NCI-H2107 treated with DMSO at 0.1 percent for 48 hours (cell line): ENCODE measurements at regions not wholly inside any gene's neighbourhood (a gene's known extent, or its start where the extent isn't known, plus 50 kb on each side); places are given as distances from the start of the nearest gene placed in this dataset.

Experiments used
- DNase-seq: peaks from one replicate; lab custom pipeline; 2025; ENCODE audit not compliant: unreplicated experiment; lab: John Stamatoyannopoulos, UW

DNA sequence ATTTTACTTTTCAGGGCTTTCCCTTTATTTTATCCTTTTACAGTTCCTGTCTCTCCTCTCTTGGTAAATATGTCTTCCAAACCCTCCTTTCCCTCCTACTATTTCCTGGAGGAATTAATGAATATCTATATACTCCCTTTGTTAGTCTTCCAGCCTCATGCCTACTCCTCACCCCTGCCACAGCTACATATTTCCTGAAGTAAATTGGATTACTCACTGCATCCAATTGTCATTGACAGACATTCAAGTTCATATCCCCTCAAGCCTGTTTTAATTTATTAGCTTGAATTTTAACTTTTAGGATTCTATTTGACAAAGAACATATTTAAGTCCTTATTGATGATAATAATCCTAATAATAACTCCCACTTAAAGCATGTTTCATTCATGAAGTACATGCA is 314.5 kb downstream of the TMEM161B start:
- DNase-seq = no peak

DNA sequence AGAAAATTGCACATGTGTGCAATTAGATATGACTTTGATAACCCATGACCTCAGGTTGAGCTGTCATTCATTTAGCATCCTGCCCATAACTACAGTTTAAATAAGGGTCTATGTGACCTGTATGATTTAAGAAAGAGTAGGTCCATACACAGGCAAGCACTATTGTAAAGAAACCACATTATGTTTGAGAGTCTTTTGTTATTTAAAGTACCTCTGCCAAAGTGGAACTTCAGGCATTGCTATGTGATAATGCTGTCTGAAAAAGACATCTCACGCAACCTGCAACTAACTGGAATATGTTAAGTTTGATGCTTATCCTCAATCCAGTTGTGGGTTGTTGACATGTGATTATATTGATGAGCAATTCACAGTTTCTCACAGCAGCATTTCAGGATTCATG is 317.0 kb downstream of the TMEM161B start:
- DNase-seq = no peak

DNA sequence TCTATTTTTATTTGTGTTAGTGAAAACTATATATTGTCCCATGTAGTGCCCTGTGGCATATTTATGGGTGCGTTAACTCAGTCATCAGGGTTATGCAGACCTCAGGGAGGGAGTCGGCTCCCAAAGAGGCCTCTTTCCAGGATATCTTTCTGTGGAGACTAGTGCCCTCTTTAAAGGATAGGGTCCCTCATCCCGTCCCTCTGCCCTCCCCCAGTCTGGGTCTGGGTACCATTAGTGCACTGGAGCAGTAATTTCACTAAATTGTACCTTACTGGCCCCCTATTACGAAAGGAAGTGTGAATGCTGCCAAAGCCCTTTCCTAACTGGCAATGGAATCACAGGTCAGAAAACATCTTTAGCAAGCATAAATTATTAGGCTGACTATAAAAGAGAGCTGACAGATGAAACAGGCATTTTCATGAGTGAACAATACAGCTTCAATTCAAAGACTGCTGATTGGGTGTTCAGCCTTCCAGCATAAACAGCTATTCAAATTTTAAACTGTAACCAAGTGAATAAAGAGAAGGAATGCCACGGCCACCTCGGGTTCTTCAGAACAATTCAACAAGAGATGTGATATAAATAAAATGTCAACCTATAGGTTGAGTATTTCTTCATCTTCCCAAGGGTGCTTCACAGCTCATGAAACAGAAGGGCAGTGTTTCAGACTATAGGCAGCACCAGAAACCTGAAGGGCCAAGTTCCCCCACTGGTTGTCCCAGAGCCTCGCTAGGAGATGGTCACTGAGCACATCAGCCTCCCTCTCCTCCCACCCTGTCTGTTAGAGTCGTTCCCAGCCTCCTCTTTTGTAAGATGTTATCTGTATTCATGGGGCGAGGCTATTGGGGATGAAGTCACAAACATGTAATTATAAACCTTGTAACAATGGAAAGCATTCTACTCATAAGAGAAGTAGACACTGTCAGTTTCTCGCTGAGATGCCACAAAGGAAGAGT is 318.7 kb downstream of the TMEM161B start:
- DNase-seq = no peak

DNA sequence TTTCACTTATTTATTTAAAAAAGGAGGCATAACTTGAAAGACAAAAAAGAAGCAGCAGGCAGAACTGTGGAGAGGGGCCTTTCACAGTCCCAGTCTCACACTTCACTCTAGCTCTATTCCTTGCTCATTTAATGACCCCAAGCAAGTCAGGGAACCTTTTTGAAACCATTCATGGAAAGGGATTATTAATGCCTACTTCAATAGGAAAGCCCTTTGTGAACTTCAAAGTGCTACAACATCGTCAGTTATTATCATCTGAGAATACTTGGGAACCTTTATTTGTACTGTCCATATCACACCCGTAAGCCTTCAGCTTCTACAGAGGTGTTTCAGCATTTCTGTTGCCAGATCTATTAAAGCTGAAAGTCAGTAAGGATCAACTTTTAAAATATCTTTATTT is 320.2 kb downstream of the TMEM161B start:
- no peak for DNase-seq

DNA sequence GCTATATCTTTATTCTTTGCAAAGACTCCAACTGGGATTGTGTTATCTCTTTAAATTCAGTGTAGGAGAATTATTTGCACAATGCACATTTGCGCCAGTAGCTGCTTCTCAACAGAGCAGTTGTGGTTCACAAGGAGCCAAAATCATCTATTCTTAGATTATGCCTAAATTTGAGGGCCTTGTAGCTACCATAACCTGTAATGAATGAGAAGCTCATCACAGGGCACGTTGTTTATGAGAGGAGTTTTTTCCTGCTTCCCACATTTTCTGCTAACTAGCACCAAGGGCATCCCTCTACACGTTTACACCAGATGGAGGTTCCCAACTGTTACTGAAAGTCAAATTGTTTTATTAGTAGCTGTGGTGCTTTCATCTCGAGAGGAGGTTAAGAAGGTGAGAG is 322.4 kb downstream of the TMEM161B start:
- DNase-seq = no peak

DNA sequence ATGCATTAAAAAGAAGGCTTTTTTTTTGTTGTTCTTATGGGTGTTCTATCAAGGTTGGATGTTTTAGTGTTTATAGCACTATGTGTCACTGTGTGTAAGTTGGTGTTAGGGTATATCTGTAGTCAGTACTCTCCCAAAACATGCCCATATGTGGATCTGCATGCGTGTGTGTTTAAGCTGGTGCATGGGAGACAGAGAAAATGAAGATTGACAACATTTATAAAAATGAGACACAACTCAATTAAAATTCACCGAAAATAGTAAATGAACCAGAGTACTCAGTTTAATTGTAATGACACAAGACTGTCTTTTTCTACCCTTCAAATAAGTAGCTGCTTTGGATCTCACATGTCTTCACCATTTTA is 323.4 kb downstream of the TMEM161B start:
- DNase-seq = no peak

DNA sequence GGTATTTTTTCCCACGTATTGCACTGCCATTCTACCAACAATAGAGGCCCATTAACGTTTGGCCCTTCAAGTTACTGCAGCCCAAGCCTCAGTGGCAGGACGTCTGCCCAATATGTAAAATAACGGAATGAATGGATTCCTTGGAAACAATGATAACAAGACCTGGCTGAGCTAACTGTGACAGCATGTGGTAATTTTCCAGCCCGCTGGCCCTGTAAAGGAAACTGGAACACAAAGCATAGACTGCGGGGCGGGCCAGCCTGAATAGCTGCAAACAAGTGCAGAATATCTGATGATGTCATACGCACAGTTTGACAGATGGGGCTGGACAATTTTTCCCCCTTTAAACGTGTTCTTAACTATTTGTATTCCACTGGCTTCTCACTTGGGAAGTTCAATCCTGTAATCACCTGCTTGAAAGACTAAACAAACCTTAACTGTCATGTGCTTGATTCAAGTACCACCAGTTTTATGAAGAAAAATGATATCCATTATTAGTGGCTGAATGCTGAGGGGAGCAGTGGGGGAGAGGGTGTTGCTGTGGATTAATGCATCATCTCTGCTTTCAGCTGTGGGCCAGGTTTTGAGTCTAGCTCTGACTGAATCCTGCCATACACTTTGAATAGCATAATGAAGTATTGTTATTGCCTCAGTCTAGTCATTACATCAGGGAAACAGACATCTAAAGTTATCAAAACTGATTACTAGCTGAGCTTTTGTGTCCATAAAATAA is 323.9 kb downstream of the TMEM161B start:
- peak; percentile 0 for DNase-seq

DNA sequence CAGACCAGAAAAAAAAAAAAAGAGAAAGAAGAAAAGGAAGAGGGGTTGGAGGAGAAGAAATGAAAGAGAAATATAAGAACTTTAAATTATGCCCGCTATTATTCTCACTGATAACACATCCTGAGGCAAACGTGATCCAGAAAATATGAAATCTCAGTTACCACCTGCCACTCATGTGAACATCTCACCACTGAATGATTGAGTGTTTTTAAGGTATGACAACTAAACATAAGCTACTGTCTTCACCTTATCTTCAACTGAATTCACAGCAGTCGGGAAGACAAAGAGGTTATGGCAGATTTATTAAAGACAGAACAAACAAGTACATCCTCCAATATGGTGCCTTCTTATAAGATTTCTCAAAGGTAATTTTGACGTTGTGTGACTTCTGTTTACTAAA is 327.9 kb downstream of the TMEM161B start:
- no peak for DNase-seq

DNA sequence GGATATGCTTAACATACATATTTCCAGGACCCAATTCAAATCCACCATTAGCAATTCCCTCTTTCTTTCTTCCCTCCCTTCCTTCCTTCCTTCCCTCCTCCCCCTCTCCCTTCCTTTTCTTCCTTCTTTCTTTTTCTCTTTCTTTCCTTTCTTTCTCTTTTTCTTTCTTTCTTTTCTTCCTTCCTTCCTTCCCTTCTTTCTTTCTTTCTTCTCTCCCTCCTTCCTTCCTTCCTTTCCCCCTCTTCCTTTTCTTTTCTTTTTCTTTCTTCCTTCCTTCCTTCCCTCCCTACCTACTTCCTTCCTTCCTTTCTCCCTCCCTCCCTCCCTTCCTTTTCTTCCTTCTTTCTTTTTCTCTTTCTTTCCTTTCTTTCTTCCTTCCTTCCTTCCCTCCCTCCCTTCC is 332.0 kb downstream of the TMEM161B start:
- no peak for DNase-seq

DNA sequence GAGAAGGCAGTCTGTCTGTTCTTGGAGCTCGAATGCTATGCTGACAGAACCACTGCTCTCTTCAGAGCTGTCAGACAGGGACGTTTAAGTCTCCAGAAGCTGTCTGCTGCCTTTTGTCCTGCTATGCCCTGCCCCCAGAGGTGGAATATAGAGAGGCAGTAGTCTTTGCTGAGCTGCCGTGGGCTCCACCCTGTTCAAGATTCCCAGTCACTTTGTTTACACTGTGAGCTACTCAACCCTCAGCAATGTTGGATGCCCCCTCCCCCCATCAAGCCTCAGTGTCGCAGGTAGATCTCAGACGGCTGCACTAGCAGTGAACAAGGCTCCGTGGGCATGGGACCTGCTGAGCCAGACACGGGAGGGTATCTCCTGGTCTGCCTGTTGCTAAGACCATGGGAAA is 344.2 kb downstream of the TMEM161B start:
- DNase-seq = no peak

DNA sequence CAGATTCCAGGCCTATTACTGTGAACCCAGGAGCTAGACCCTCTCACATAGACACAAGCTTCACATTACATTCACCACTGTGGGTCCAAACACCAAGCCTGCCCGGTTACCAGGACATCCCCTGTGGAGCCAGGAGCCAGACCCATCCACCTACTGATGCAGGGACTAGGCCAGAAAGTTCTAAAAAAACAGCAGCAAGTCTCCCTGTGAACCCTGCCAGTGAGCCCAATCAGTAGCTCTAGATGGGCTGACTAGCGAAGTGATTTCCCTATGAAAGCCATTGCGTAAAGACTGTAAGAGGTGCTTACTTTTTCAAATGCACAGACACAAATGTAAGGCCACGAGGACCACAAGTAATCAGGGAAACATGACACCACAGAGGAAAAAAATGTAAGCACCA is 352.3 kb downstream of the TMEM161B start:
- no peak for DNase-seq

DNA sequence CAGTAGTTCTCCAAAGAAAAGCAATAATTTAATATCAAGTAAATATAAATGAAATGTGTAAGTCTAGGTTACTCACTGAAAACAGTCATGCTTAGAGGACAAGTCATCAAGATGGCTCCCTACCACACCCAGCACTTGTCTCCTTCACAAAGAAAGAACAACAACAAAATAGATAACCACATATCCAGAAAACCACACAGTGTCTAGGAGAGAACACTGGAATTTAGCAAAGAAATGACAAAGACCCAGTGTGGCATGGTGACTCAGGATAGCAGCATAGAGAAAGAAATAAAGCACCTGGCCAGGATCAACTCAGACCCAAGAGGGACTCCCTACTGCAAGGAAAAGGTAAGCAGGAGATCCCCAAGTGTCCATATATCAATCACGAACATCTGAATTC is 356.2 kb downstream of the TMEM161B start:
- DNase-seq = no peak

DNA sequence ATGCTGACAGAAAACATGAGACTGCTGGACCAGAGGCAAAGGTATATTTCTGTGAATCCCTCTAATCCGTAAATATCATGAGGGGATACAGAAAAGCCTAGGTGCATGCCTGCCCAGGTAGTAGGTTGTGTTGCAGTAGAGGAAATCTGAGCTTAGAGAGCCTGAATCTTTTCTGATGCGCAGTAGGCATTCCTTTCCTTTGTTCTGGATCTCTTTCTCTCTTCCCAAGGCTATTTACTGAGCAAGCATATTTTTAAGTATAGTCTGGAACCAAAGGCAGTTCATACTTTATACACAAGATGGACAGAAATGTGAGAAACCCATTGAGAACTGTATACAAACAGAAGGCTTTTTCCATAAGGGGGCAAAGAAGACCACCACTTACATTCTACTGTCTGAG is 359.3 kb downstream of the TMEM161B start:
- DNase-seq = no peak

DNA sequence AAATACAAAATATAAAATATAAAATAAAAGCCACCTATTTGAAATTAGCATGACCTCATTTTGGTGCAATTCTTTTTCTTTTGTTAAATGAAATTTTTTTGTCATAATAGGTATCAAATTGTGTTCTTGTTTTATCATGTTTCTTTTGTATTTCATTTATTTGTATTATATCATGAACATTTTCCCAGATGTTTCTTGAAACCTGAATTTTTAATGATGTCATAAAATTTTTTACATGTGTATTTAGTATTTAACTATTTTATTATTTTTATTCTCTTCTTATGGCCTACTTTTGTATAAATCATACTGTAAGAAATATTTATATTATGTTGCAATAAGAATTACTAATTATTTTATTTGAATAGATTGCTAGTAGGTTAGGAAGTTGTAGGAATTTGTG is 361.7 kb downstream of the TMEM161B start:
- DNase-seq = no peak

DNA sequence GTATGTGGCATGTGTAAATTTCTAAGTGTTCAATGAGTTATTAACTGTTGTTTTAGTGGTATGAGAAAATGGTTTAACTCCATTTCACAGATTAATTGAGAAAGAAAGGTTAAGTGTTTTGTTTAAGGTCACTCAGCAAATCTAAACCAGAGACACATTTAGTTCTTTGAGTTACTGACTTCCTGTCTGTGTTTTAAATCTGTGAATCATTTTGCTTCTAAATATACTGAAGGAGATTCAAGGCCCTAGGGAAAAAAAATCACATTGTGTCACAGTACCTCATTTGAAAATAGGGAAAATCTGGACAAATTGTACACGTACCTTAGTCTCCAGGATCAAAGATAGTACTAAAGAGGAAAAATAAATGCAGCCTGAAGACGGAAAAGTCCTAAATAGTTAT is 368.2 kb downstream of the TMEM161B start:
- DNase-seq = no peak

DNA sequence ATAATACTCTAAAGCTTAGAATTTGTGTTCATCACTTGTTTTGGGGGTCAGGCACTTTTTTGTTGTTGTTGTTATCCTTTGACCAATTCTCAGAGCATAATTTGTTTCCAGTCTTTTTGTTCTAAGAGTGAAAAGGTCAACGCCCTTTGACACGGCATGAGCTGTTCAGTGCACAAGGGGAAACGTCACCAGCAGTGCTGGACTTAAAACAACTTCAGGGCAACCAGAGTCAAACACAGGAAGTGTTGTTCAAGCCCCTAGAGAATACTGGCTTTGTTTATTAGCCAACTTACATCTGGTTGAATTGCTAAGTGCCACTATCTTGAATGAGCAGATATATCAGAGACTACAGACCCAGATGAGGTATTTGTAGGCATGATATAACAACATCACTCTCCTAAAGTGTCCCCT is 368.9 kb downstream of the TMEM161B start:
- DNase-seq = no peak

DNA sequence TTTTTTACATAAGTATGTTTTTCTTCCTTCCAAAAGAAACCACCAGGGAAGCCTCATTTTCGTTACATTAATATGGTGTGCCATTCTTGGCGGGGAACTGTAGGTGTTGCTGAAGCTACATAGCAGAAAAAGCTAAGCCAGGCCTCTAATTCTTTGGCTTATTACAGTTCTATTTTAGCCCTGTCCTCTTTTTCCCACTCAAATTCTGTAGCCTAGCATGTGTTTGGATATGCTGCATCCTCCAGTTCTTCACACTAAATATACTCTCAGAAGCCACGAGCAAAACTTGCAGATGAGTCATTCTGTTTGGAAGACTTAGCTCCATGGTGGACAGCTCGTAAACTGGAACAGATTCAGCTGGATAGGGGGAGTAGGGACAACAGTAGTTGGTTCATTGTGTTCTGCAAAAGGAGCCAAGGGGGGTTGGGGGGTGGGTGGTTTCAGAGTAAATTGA is 369.4 kb downstream of the TMEM161B start:
- no peak for DNase-seq

DNA sequence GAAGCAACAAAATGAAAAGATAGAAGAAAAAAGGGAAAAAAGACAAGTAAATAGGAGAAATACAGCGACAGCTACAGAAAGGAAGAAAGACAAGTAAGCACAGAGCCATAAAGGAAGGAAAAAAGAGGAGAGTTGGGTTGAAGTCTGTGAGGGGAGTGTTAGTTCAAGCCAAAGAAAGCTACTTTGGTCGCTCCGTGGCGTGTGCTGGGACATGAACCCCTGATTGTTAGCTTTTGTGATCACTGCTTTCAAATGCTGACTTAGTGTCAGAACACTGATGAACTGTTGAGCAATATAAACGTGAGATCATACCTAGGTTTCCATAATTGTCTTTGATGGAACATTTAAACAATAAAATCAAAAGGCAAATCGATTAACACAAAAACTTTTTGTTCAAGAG is 370.1 kb downstream of the TMEM161B start:
- DNase-seq = no peak

DNA sequence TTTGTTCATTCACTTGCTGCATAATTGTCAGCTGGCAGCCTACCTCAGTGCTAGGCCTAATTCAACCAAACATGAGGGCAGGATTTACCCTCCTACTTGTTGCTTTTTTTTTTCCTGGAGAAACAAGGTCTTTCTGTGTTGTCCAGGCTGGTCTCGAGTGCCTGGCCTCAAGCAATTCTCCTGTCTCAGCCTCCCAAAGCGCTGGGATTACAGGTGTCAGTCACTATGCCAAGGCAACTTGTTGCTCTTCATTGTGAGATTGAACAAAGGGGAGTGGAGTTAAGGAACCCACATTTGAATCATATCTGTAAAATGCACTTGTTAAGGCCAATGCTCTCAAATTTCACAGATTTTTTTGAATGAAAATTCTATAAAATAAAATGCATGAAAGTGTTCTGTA is 380.5 kb downstream of the TMEM161B start:
- DNase-seq = no peak

DNA sequence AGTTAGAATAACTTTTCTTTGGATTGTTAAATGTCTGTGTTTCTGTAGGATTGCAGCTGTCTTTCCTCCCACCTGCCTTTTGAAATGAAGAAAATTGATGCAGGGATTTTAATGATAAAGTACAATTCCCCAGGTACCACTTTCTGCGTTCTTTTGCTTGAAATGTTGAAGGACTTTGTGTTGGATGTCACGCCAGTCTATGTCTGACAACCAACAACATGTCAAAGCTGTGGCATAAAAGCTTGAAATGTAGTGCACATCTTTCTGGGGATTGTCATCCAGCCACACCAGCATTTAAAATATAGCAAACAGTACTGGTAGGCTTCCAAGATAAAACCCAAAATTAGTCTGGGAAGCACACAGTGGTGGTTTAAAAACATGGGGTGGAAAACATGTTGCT is 381.4 kb downstream of the TMEM161B start:
- no peak for DNase-seq

DNA sequence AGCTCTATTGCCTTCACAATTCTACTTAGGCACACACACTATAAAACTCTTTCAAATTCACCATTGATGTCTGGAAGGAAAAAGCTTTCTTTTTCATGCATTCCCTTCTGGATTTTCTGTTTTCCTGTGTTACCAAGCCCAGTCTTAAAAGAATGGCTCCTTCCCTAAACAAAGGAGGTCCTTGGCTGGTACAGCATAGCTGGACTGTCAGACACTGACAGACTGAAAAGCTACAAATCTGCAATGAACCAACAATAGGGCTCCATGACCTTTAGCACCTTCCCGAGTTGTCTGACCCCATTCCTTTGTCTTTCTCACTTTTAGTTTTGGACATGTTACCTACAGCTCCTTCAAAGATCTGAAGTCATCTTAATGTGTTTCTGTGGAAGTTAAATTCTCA is 382.5 kb downstream of the TMEM161B start:
- DNase-seq = no peak

DNA sequence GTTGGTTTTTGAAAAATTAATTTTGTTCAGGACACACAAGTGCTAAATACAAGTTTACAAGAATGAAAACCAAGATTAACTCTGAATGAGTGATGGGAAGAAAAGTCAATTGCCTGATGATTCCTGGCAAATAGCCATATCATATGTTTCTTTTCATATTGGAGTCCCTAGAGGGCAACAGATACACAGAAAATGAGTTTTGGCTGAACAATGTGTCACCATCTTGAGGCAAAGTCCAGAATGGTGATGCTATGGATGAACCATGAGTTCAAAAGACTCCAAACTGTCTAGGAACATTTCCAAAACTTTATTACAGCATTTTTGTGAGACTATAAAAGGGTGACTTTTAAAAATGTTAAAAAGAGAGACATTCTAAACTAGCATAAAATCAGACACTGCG is 382.9 kb downstream of the TMEM161B start:
- no peak for DNase-seq
